AG04449 (cell line): ENCODE measurements at regions not wholly inside any gene's neighbourhood (a gene's known extent, or its start where the extent isn't known, plus 50 kb on each side); places are given as distances from the start of the nearest gene placed in this dataset.

ENCODE experiments used
- CTCF ChIA-PET: fragments of 350-600 bp; formaldehyde crosslinking; extraction: SDS; loops from one replicate; lab custom pipeline; 2021; ENCODE audit warnings: antibody characterized with exemption; lab: Yijun Ruan, JAX
- POLR2A ChIA-PET: fragments of 400-600, 350-600 bp; formaldehyde crosslinking; extraction: SDS; loops from one replicate; lab custom pipeline; 2020; ENCODE audit warnings: antibody characterized with exemption, inconsistent platforms; lab: Yijun Ruan, JAX
- DNase-seq: peaks from one replicate; pipeline ENCODE4 v3.0.0-alpha.2; 2010; ENCODE audit warnings: low read depth, low spot score
- H3K4me3 ChIP-seq: 2 replicates; pipeline ENCODE4 v1.5.1; 2011; ENCODE audit warnings: low read depth, mild to moderate bottlenecking, control low read depth, low read length
- TF ChIP-seq, protein P1 (sequence below): IDR thresholded peaks from one replicate; pipeline ENCODE4 v1.5.1; 2011; ENCODE audit warnings: mild to moderate bottlenecking, moderate library complexity, low read length, control low read depth, inconsistent platforms; ENCODE audit not compliant: insufficient read depth; ENCODE audit errors: missing control alignments

DNA sequence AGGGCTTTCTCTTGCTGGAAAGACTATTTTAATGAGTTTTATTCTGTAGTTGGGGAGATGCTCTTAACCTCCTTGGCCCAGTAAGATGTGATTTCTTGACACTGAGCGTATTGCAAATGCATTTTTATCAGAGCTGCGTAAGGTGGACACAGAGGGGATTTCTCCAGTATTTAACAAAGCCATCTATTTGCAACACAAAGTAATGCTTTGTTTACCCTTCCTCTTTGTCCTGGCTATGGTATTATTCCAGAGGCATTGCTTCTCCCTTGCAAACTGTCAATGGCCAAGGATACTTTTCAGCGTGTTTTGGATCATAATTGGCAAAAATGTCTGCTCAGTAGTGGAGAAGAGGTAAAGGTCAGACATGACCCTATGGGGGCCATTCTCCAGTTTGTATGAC is 90.8 kb upstream of the PIK3C3 start:
- TF ChIP-seq, protein P1, sequence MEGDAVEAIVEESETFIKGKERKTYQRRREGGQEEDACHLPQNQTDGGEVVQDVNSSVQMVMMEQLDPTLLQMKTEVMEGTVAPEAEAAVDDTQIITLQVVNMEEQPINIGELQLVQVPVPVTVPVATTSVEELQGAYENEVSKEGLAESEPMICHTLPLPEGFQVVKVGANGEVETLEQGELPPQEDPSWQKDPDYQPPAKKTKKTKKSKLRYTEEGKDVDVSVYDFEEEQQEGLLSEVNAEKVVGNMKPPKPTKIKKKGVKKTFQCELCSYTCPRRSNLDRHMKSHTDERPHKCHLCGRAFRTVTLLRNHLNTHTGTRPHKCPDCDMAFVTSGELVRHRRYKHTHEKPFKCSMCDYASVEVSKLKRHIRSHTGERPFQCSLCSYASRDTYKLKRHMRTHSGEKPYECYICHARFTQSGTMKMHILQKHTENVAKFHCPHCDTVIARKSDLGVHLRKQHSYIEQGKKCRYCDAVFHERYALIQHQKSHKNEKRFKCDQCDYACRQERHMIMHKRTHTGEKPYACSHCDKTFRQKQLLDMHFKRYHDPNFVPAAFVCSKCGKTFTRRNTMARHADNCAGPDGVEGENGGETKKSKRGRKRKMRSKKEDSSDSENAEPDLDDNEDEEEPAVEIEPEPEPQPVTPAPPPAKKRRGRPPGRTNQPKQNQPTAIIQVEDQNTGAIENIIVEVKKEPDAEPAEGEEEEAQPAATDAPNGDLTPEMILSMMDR = no peak
- no peak for DNase-seq
- CTCF ChIA-PET = no interaction called here
- POLR2A ChIA-PET = no interaction called here
- H3K4me3 ChIP-seq = no peak overlapping the region

- H3K4me3 ChIP-seq = no peak overlapping the region
- TF ChIP-seq, protein P1 = no peak
- ChIA-PET CTCF (no interaction called here), POLR2A (no interaction called here)
- no peak for DNase-seq
Measured at GRCh38 chr18:41862921-41863320, 92.1 kb upstream of the PIK3C3 start.

GRCh38 chr18:41860987-41861386 is 94.0 kb upstream of the PIK3C3 start:
- CTCF ChIA-PET = interaction anchor here (1.7 kb wide), 1 partner anchor 13 kb away, joined by 4 read pairs; no protein-coding TSS in a partner anchor

GRCh38 chr18:41858761-41859555 is 96.1 kb upstream of the PIK3C3 start:
- no peak for DNase-seq
- ChIA-PET CTCF (interaction anchor here (1.0 kb wide), 1 partner anchor 11 kb away, joined by 3 read pairs; no protein-coding TSS in a partner anchor), POLR2A (no interaction called here)
- TF ChIP-seq, protein P1 = no peak
- H3K4me3 ChIP-seq = no peak overlapping the region

More at GRCh38 chr18:41860987-41861386, 94.0 kb upstream of the PIK3C3 start:
- POLR2A ChIA-PET = no interaction called here
- H3K4me3 ChIP-seq = no peak overlapping the region
- no peak for DNase-seq
- TF ChIP-seq, protein P1 = no peak

GRCh38 chr18:41853280-41853679 is 101.8 kb upstream of the PIK3C3 start:
- POLR2A ChIA-PET = no interaction called here

DNA sequence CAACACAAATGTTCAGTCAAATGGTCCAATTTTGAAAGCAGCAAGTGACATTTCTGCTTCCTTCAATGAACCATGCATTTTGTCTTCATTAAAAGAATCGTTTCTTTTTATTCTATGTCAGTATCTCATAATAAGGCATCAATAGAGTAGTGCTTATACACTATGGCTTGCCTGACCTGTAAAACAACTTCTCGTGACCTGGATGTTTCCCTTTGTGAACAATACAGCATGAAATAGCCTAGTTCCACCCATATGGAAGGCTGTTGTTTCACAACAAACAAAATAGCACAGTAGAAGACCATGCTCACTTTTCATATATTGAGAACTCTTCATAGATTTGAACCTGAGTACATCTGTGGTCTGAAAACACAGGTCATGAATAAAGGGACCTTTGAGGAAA is 104.3 kb upstream of the PIK3C3 start:
- DNase-seq = no peak
- no peak overlapping the region for H3K4me3 ChIP-seq
- TF ChIP-seq, protein P1 = no peak
- CTCF ChIA-PET = no interaction called here
- POLR2A ChIA-PET = no interaction called here

More at GRCh38 chr18:41853280-41853679, 101.8 kb upstream of the PIK3C3 start:
- no peak for DNase-seq
- TF ChIP-seq, protein P1 = no peak
- no peak overlapping the region for H3K4me3 ChIP-seq
- CTCF ChIA-PET = no interaction called here
